Activated CD8-positive, alpha-beta T cell treated with anti-CD3 and anti-CD28 coated beads for 36 hours (primary cell): ENCODE measurements at regions not wholly inside any gene's neighbourhood (a gene's known extent, or its start where the extent isn't known, plus 50 kb on each side); places are given as distances from the start of the nearest gene placed in this dataset.

Experiments
- ATAC-seq: fragments of 200-7000 bp; cut with Tn5 transposase; one replicate; pipeline ENCODE4 v1.10.0; 2021; ENCODE audit warnings: mild to moderate bottlenecking, moderate library complexity
- CTCF ChIA-PET: fragments of 350-600 bp; sonication (Branson Sonifier 250); formaldehyde crosslinking; loops from one replicate; lab custom pipeline; 2021; ENCODE audit warnings: antibody characterized with exemption; lab: Charles Lee
- POLR2A ChIA-PET: fragments of 350-600 bp; sonication (Branson Sonifier 250); formaldehyde crosslinking; loops from one replicate; lab custom pipeline; 2021; ENCODE audit warnings: antibody characterized with exemption; lab: Charles Lee
- DNase-seq: peaks from one replicate; pipeline ENCODE4 v3.0.0-alpha.2; 2020
- H3K27ac Mint-ChIP-seq: one replicate; pipeline ENCODE4 v1.8.0; 2021; ENCODE audit warnings: mild to moderate bottlenecking, mixed read lengths
- H3K27me3 Mint-ChIP-seq: one replicate; pipeline ENCODE4 v1.8.0; 2021; ENCODE audit warnings: mixed read lengths
- H3K36me3 Mint-ChIP-seq: one replicate; pipeline ENCODE4 v1.8.0; 2021; ENCODE audit warnings: low read depth, mixed read lengths
- H3K4me1 Mint-ChIP-seq: one replicate; pipeline ENCODE4 v1.8.0; 2021; ENCODE audit warnings: low read depth, mixed read lengths
- H3K4me3 Mint-ChIP-seq: one replicate; pipeline ENCODE4 v1.8.0; 2021; ENCODE audit warnings: mild to moderate bottlenecking, moderate library complexity, mixed read lengths
- H3K9me3 Mint-ChIP-seq: one replicate; pipeline ENCODE4 v1.8.0; 2021; ENCODE audit warnings: mixed read lengths
- CTCF ChIP-seq: fragments of 200-600 bp; IDR thresholded peaks from one replicate; pipeline ENCODE4 v1.8.0; 2022; ENCODE audit warnings: antibody characterized with exemption, mild to moderate bottlenecking
- intact Hi-C: fragments of 100-400 bp; cut with micrococcal nuclease; formaldehyde crosslinking; loops from one replicate; pipeline ENCODE4 v1.10.0; 2022

- H3K27ac Mint-ChIP-seq: no peak overlapping the region
- ChIA-PET CTCF (interaction anchor here (1.4 kb wide), 1 partner anchor 308 kb away, joined by 5 read pairs; no protein-coding TSS in a partner anchor), POLR2A (no interaction called here)
- no peak overlapping the region for H3K4me3 Mint-ChIP-seq
- ATAC-seq (no peak), DNase-seq (no peak)
- intact Hi-C loops: no loop called here
- no peaks in the 10 kb centered on the region for H3K9me3 Mint-ChIP-seq
- no peaks in the 10 kb centered on the region for H3K4me1 Mint-ChIP-seq
- no peak for TF ChIP-seq CTCF
- peaks cover 9% of the 10 kb centered on the region for H3K27me3 Mint-ChIP-seq
- no peaks in the 10 kb centered on the region for H3K36me3 Mint-ChIP-seq
Measured at GRCh38 chr16:86872131-86872530, 293.8 kb downstream of the FOXL1 start.

- Mint-ChIP-seq H3K36me3 (no peaks in the 10 kb centered on the region), H3K27ac (no peak overlapping the region), H3K9me3 (no peaks in the 10 kb centered on the region), H3K4me1 (no peaks in the 10 kb centered on the region), H3K4me3 (no peak overlapping the region), H3K27me3 (peaks cover 15% of the 10 kb centered on the region)
- no peak for TF ChIP-seq CTCF
- no peak for DNase-seq
- no peak for ATAC-seq
- CTCF ChIA-PET: interaction anchor here (1.4 to 1.7 kb wide), 2 partner anchors 308 kb away, joined by 5 to 14 read pairs; no protein-coding TSS in a partner anchor
- POLR2A ChIA-PET: interaction anchor here (0.8 kb wide), 1 partner anchor 10 kb away, joined by 3 read pairs; no protein-coding TSS in a partner anchor
- intact Hi-C loops: no loop called here
Measured at GRCh38 chr16:86872833-86873232, 294.5 kb downstream of the FOXL1 start.

GRCh38 chr16:86874141-86874540 is 295.8 kb downstream of the FOXL1 start:
- intact Hi-C loops: loop anchor here (2.0 kb wide), 1 partner anchor 311 kb away; no protein-coding TSS in a partner anchor
- peaks cover 26% of the 10 kb centered on the region for H3K27me3 Mint-ChIP-seq
- no peaks in the 10 kb centered on the region for H3K9me3 Mint-ChIP-seq

GRCh38 chr16:86876499-86876898 is 298.1 kb downstream of the FOXL1 start:
- H3K4me3 Mint-ChIP-seq: no peak overlapping the region
- peaks cover 41% of the 10 kb centered on the region for H3K27me3 Mint-ChIP-seq
- H3K36me3 Mint-ChIP-seq: no peaks in the 10 kb centered on the region
- no peak overlapping the region for H3K27ac Mint-ChIP-seq
- DNase-seq (no peak), ATAC-seq (no peak)
- H3K4me1 Mint-ChIP-seq: no peaks in the 10 kb centered on the region
- TF ChIP-seq CTCF: no peak
- H3K9me3 Mint-ChIP-seq: no peaks in the 10 kb centered on the region
- ChIA-PET POLR2A (no interaction called here), CTCF (no interaction called here)
- intact Hi-C loops: no loop called here

More at GRCh38 chr16:86874141-86874540, 295.8 kb downstream of the FOXL1 start:
- DNase-seq (peak; percentile 50), ATAC-seq (peak; percentile 79)
- no peaks in the 10 kb centered on the region for H3K4me1 Mint-ChIP-seq
- H3K27ac Mint-ChIP-seq: no peak overlapping the region
- peak; percentile 60 for TF ChIP-seq CTCF
- CTCF ChIA-PET: interaction anchor here (0.6 to 1.7 kb wide), 6 partner anchors 9 to 311 kb away, joined by 3 to 14 read pairs (median 3); no protein-coding TSS in a partner anchor
- POLR2A ChIA-PET: no interaction called here
- no peaks in the 10 kb centered on the region for H3K36me3 Mint-ChIP-seq
- no peak overlapping the region for H3K4me3 Mint-ChIP-seq

GRCh38 chr16:86877108-86877507 is 298.8 kb downstream of the FOXL1 start:
- H3K27ac Mint-ChIP-seq: no peak overlapping the region
- H3K36me3 Mint-ChIP-seq: no peaks in the 10 kb centered on the region
- ChIA-PET POLR2A (no interaction called here), CTCF (no interaction called here)
- no peak for TF ChIP-seq CTCF
- ATAC-seq: no peak
- intact Hi-C loops: no loop called here
- H3K4me1 Mint-ChIP-seq: no peaks in the 10 kb centered on the region
- H3K27me3 Mint-ChIP-seq: peaks cover 41% of the 10 kb centered on the region
- H3K9me3 Mint-ChIP-seq: no peaks in the 10 kb centered on the region
- H3K4me3 Mint-ChIP-seq: no peak overlapping the region
- no peak for DNase-seq
